MM.1S (cell line): ENCODE measurements at regions not wholly inside any gene's neighbourhood (a gene's known extent, or its start where the extent isn't known, plus 50 kb on each side); places are given as distances from the start of the nearest gene placed in this dataset.

Experiments
- CTCF ChIP-seq: fragments of 300-600 bp; sonication (generic); IDR thresholded peaks from 2 replicates; pipeline ENCODE4 v1.5.1; 2016; ENCODE audit warnings: antibody characterized with exemption, low read length, mixed read lengths
- EZH2 ChIP-seq: fragments of 300-600 bp; sonication (generic); optimal IDR thresholded peaks from 2 replicates; pipeline ENCODE3; 2017; ENCODE audit warnings: low read depth, mild to moderate bottlenecking, antibody characterized with exemption, low read length, mixed read lengths
- EZH2phosphoT487 ChIP-seq: fragments of 300-600 bp; sonication (generic); IDR thresholded peaks from 2 replicates; pipeline ENCODE4 v1.6.1; 2018; ENCODE audit warnings: antibody characterized with exemption, low read length

DNA sequence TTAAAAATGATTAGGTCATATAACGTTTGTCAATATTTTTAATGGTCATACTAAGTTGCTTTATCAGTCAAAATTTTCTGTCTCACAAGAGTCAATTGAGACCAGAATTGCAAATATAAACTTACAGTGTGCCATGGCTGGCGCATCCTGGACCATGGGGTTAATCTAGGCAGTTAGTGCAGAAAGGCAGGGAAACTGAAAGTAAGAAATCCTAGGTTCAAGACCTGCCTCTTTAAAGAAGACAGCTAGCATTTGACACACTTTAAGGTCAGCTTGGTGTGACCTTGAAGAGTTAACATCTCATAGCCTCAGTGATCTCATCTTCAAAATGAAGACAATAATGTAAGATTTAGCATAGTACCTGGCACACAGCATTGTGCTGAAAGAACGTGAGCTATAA, 210.0 kb upstream of the DAB1 start:
- TF ChIP-seq CTCF: no peak
- TF ChIP-seq EZH2: no peak
- TF ChIP-seq EZH2phosphoT487: no peak
